Stomach (tissue), 4 donors: ENCODE measurements at regions not wholly inside any gene's neighbourhood (a gene's known extent, or its start where the extent isn't known, plus 50 kb on each side); places are given as distances from the start of the nearest gene placed in this dataset.

ENCODE experiments used
- POLR2A ChIP-seq, 4 donors: fragments of 450-650 bp; IDR thresholded peaks; one replicate each; pipeline ENCODE4 v1.6.1; 2016; ENCODE audit warnings: antibody characterized with exemption in 4 of 4, control low read depth in 2 of 4, mild to moderate bottlenecking in 1 of 4, moderate library complexity in 1 of 4
- POLR2AphosphoS5 ChIP-seq, 3 donors: sonication (generic); formaldehyde crosslinking; IDR thresholded peaks; one replicate each; pipeline ENCODE4 v1.6.1; 2016; ENCODE audit warnings: antibody characterized with exemption in 3 of 3
- TF ChIP-seq, protein P1 (sequence below), 7 experiments: fragments of 450-650 bp in 4 of 7; fragments of 200-600 bp in 3 of 7; sonication (generic) in 3 of 7; IDR thresholded peaks; one replicate each; pipeline ENCODE4 v1.5.1; 2016 to 2019; ENCODE audit warnings: antibody characterized with exemption in 7 of 7, control low read depth in 2 of 7, mild to moderate bottlenecking in 1 of 7

DNA sequence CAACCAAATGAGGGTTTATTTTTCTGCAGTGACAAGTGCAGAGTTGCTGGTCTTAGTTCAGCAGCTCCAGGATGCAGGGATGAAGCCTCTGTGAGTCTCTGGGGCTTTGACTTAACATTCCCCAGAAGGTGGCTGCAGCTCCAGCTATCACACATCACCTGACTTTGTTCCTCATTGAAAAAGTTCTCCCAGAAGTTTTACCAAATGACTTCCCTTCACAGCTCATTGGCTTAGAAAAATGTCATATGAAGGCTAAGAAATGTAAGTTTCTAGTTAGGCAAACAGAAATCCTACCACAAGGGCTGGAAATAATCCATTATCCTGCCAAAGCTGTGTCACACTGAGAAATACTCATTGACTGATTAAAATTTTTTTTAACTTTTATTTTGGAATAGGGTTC lies 184.9 kb downstream of the MINAR1 start:
- TF ChIP-seq, protein P1, sequence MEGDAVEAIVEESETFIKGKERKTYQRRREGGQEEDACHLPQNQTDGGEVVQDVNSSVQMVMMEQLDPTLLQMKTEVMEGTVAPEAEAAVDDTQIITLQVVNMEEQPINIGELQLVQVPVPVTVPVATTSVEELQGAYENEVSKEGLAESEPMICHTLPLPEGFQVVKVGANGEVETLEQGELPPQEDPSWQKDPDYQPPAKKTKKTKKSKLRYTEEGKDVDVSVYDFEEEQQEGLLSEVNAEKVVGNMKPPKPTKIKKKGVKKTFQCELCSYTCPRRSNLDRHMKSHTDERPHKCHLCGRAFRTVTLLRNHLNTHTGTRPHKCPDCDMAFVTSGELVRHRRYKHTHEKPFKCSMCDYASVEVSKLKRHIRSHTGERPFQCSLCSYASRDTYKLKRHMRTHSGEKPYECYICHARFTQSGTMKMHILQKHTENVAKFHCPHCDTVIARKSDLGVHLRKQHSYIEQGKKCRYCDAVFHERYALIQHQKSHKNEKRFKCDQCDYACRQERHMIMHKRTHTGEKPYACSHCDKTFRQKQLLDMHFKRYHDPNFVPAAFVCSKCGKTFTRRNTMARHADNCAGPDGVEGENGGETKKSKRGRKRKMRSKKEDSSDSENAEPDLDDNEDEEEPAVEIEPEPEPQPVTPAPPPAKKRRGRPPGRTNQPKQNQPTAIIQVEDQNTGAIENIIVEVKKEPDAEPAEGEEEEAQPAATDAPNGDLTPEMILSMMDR (IDR thresholded peaks at IDR 0.05), result no peak
- TF ChIP-seq POLR2AphosphoS5 (IDR thresholded peaks at IDR 0.05) (no peak), POLR2A (IDR thresholded peaks at IDR 0.05) (no peak)
